ENCODE measurements at regions not wholly inside any gene's neighbourhood (a gene's known extent, or its start where the extent isn't known, plus 50 kb on each side); places are given as distances from the start of the nearest gene placed in this dataset.
A peak's percentile ranks its signal among the peaks of the same experiment; 100 is the strongest.

- no peak for DNase-seq (ENCODE audit: extremely low read depth, low read depth)
Observed at GRCh38 chr6:71510856-71511255, 222.2 kb downstream of the OGFRL1 start.

- no peak for DNase-seq (ENCODE audit: extremely low read depth, low read depth)
Observed at GRCh38 chr6:71512256-71512655, 223.6 kb downstream of the OGFRL1 start.

GRCh38 chr6:71513036-71513435 is 224.4 kb downstream of the OGFRL1 start:
- DNase-seq (ENCODE audit: extremely low read depth, low read depth) = no peak

DNA sequence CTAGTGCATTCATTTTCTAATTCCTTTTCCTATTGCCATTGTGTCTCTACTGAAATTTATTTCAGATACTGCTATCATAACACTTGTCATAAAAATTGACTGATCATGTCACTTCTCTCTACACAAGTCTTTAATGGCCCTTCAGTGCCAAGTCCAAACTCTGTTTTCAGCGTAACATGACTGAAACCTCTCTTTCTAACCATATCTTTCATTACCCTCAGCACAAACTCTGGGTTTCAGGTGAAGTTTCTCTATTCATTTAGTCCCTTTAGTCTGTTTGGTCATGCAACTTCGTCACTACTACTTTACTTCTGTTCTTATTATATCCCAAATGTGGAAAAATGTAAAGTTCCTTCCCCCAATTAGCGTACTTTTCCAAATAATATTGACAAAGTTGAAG is 234.9 kb downstream of the OGFRL1 start:
- no peak for DNase-seq (ENCODE audit: extremely low read depth, low read depth)

DNA sequence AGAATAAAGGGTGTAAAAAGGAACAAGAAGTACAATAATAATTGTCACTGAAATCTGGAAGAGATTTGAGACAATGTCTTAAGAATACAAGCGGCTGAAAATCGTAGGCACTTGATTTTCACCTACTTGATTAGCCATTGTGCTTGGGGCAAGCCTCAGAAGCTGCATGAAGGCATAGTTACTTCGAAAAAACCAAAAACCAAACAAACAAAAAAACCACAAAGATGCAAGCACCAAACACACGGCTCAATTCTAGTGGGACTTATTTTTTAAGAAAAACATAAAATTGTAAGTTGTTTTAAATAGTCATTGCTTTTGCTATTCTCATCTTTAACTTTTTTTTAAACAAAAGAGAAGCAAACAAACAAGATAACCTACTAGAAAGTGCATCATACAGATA is 235.6 kb downstream of the OGFRL1 start:
- DNase-seq (ENCODE audit: extremely low read depth, low read depth) = no peak

- no peak for DNase-seq (ENCODE audit: extremely low read depth, low read depth)
Observed at GRCh38 chr6:71527886-71528285, 239.3 kb downstream of the OGFRL1 start.

DNA sequence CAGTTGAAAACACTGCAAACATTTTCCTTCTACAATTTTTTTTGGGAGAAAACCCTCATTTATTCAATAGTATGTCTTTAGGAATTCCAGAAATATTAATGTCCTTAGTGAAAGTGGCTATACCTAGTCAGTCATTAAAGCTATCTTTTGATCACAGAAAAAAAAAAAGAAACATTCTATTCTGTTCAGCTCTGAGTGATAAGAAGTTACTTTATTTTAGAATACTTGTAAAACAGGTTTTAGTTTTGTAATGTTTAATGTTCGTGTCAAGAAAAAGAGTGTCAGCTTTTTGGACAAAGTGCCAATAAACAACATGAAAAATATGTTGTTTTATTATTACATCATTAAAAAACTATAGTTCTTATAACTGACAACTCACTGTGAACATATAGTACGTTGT is 240.4 kb downstream of the OGFRL1 start:
- DNase-seq (ENCODE audit: extremely low read depth, low read depth) = no peak

GRCh38 chr6:71529769-71530168 is 241.2 kb downstream of the OGFRL1 start:
- no peak for DNase-seq (ENCODE audit: extremely low read depth, low read depth)

GRCh38 chr6:71531006-71531405 is 242.4 kb downstream of the OGFRL1 start:
- DNase-seq (ENCODE audit: extremely low read depth, low read depth) = no peak

GRCh38 chr6:71531841-71532240 is 243.2 kb downstream of the OGFRL1 start:
- no peak for DNase-seq (ENCODE audit: extremely low read depth, low read depth)

- DNase-seq (ENCODE audit: extremely low read depth, low read depth) = peak; percentile 12
Observed at GRCh38 chr6:71533939-71534379, 245.3 kb downstream of the OGFRL1 start.

GRCh38 chr6:71534921-71535320 is 246.3 kb downstream of the OGFRL1 start:
- no peak for DNase-seq (ENCODE audit: extremely low read depth, low read depth)

GRCh38 chr6:71537717-71538116 is 249.1 kb downstream of the OGFRL1 start:
- no peak for DNase-seq (ENCODE audit: extremely low read depth, low read depth)

GRCh38 chr6:71544028-71544427 is 255.4 kb downstream of the OGFRL1 start:
- DNase-seq (ENCODE audit: extremely low read depth, low read depth) = no peak

GRCh38 chr6:71544906-71545305 is 256.3 kb downstream of the OGFRL1 start:
- DNase-seq (ENCODE audit: extremely low read depth, low read depth) = no peak

GRCh38 chr6:71545905-71546304 is 257.3 kb downstream of the OGFRL1 start:
- no peak for DNase-seq (ENCODE audit: extremely low read depth, low read depth)

GRCh38 chr6:71551798-71552197 is 263.2 kb downstream of the OGFRL1 start:
- no peak for DNase-seq (ENCODE audit: extremely low read depth, low read depth)

- no peak for DNase-seq (ENCODE audit: extremely low read depth, low read depth)
Observed at GRCh38 chr6:71556141-71556540, 267.5 kb downstream of the OGFRL1 start.

DNA sequence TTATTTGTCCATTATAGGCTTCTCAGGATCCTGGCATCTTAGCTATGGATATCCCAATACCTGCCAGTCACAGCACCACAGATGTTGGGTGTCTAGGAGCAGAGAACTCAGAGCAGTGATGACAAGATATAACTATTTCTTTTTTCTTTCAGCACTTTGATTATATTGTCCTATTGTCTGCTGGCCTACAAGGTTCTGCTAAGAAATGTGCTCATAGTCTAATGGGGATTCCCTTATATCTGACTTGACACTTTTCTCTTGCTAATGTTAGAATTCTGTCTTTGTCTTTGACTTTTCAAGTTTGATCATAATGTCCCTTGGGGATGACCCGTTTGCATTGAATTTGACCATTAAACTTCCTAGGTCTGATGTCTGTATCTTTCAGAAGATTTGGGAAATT is 270.4 kb downstream of the OGFRL1 start:
- DNase-seq (ENCODE audit: extremely low read depth, low read depth) = no peak

DNA sequence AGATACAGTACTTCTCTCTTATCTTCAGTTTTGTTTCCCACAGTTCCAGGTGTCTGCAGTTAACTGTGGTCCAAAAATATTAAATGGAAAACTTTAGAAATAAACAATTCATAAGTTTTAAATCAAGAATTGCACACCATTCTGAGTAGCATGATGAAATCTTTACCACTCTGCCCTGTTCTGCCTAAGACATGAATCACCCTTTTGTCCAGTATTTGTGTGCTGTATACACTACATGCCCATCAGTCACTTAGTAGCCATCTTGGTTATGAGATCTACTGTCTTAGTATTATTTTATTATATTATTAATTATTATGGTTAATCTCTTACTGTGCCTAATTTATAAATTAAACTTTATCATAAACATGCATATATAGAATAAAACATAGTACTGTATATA is 279.0 kb downstream of the OGFRL1 start:
- DNase-seq (ENCODE audit: extremely low read depth, low read depth) = no peak

- no peak for DNase-seq (ENCODE audit: extremely low read depth, low read depth)
Observed at GRCh38 chr6:71577766-71578165, 289.2 kb downstream of the OGFRL1 start.

- no peak for DNase-seq (ENCODE audit: extremely low read depth, low read depth)
Observed at GRCh38 chr6:71579902-71580301, 291.3 kb downstream of the OGFRL1 start.

DNA sequence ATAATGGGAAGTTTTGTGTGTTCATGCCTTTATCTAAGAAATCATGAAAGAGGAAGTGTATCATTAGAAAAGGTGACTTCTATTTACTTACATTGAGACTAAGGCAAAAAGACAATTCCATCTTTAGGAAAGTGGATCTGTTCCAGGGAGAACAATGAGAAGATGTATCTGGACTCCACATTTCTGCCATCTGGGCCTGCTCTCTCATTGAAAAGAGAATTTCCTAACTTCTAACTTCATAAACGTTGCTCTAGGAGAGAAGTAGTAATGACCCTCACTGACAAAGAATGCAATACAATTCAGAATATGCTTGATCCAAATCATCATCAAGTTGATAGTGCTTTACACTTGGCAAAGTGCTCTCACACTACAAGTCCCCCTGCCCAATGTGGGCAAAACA is 294.2 kb downstream of the OGFRL1 start:
- no peak for DNase-seq (ENCODE audit: extremely low read depth, low read depth)

Measured in NCI-H460 (cell line).